GM12865 (cell line): ENCODE measurements at regions not wholly inside any gene's neighbourhood (a gene's known extent, or its start where the extent isn't known, plus 50 kb on each side); places are given as distances from the start of the nearest gene placed in this dataset.

Source experiments
- DNase-seq: peaks from one replicate; pipeline ENCODE4 v3.0.0; 2010; ENCODE audit warnings: low read depth
- H3K4me3 ChIP-seq: 2 replicates; pipeline ENCODE4 v1.5.1; 2011; ENCODE audit warnings: mild to moderate bottlenecking, low read depth, low read length, control low read depth
- CTCF ChIP-seq: IDR thresholded peaks from 2 replicates; pipeline ENCODE4 v1.5.1; 2011; ENCODE audit warnings: low read length, control low read depth, low read depth, inconsistent platforms; ENCODE audit not compliant: insufficient read depth; ENCODE audit errors: missing control alignments

GRCh38 chr2:81483254-81483653 lies 1178.7 kb upstream of the LRRTM1 start:
- no peak for TF ChIP-seq CTCF

GRCh38 chr2:81481994-81482368 lies 1177.4 kb upstream of the LRRTM1 start:
- H3K4me3 ChIP-seq: no peak overlapping the region
- DNase-seq: no peak
- TF ChIP-seq CTCF: no peak

More at GRCh38 chr2:81483254-81483653, 1178.7 kb upstream of the LRRTM1 start:
- DNase-seq: no peak
- no peak overlapping the region for H3K4me3 ChIP-seq

- no peak for TF ChIP-seq CTCF
- no peak overlapping the region for H3K4me3 ChIP-seq
- no peak for DNase-seq
Observed at GRCh38 chr2:81481242-81481993, 1176.9 kb upstream of the LRRTM1 start.

GRCh38 chr2:81467096-81467495 lies 1162.5 kb upstream of the LRRTM1 start:
- no peak for DNase-seq
- no peak overlapping the region for H3K4me3 ChIP-seq
- no peak for TF ChIP-seq CTCF

- no peak overlapping the region for H3K4me3 ChIP-seq
- DNase-seq: no peak
- TF ChIP-seq CTCF: no peak
Observed at GRCh38 chr2:81462420-81462819, 1157.9 kb upstream of the LRRTM1 start.

- no peak for TF ChIP-seq CTCF
- no peak overlapping the region for H3K4me3 ChIP-seq
- no peak for DNase-seq
Observed at GRCh38 chr2:81445176-81445575, 1140.6 kb upstream of the LRRTM1 start.

GRCh38 chr2:81437456-81438000 lies 1133.0 kb upstream of the LRRTM1 start:
- DNase-seq: no peak
- H3K4me3 ChIP-seq: no peak overlapping the region
- TF ChIP-seq CTCF: no peak
